COLO668 (cell line): ENCODE measurements at regions not wholly inside any gene's neighbourhood (a gene's known extent, or its start where the extent isn't known, plus 50 kb on each side); places are given as distances from the start of the nearest gene placed in this dataset.

Source experiments
- DNase-seq: peaks from one replicate; lab custom pipeline; 2025; ENCODE audit not compliant: unreplicated experiment; lab: John Stamatoyannopoulos, UW

DNA sequence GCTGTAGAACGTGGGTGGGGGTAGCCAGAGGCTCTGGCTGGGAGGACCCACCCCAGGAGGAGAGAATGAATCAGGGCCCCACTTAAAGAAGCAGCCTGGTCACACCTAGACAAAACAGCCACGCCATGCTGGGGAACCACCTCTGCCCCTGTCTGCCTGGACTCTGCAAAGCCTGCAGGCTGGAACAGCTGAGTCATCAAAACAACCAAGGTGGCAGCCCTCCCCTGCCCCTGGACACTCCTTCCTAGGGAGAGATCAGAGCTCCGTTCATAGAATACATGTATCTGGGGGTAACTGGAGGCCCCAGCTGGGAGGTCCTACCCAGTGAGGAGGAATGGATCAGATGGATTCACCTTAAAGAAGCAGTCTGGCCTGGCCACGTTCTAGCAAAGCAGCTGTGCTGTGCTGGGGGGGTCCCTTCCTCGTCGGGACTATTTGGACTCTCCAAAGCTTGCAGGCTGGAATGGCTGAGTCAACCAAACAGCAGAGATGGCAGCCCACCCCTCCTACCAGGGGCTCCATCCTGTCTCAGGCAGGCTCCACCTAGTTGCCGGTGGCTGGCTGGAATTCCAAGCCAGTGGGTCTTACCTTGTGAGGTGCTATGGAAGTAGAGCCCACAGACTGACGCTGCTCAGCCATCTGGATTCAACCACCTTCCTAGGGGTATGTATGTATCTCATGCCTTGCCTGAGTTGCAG is 50.5 kb upstream of the NT5C1B start:
- DNase-seq: no peak
